HepG2 (cell line): ENCODE measurements at regions not wholly inside any gene's neighbourhood (a gene's known extent, or its start where the extent isn't known, plus 50 kb on each side); places are given as distances from the start of the nearest gene placed in this dataset.

Experiments
- ATAC-seq: fragments of 200-7000 bp; cut with Tn5 transposase; 3 replicates; pipeline ENCODE4 v1.9.1; 2020; ENCODE audit warnings: mild to moderate bottlenecking, moderate library complexity
- BruUV-seq: library from RNA; stranded (reverse); fragments of 400-500 nt; replicated peaks from 2 replicates; lab custom pipeline; 2021; lab: Mats Ljungman, UMichigan
- CTCF ChIA-PET: fragments of 300-600 bp; formaldehyde crosslinking; extraction: SDS; loops from one replicate; lab custom pipeline; 2021; ENCODE audit warnings: low total read pairs, inconsistent platforms, low intra/inter-chr PET ratio; lab: Yijun Ruan, JAX
- POLR2A ChIA-PET: fragments of 350-600 bp; sonication (Branson Sonifier 250); formaldehyde crosslinking; loops from one replicate; lab custom pipeline; 2020; ENCODE audit warnings: antibody characterized with exemption, inconsistent platforms; lab: Yijun Ruan, JAX
- DNase-seq: peaks from one replicate; pipeline ENCODE4 v3.0.0-alpha.2; 2015; ENCODE audit warnings: low spot score
- FAIRE-seq: peaks from 3 replicates; lab custom pipeline; 2011; peaks lifted over from hg19 to GRCh38; lab: Jason Lieb, UNC
- H2AFZ ChIP-seq: one replicate; pipeline ENCODE4 v1.6.1; 2011; ENCODE audit warnings: low read length, inconsistent platforms
- H3K27ac ChIP-seq: fragments of 300-600 bp; 3 replicates; pipeline ENCODE4 v1.8.0; 2011; ENCODE audit warnings: mixed run types, mild to moderate bottlenecking, mixed read lengths, low read length, inconsistent platforms; ENCODE audit not compliant: insufficient read depth; ENCODE audit errors: extremely low read length
- H3K27me3 ChIP-seq, 2 experiments: fragments of 200-600 bp in 1 of 2; 2 replicates in 1 of 2; 3 replicates in 1 of 2; pipeline versions ENCODE4 v1.6.0 to v1.8.0; 2011; ENCODE audit warnings: low read length in 2 of 2, mild to moderate bottlenecking in 2 of 2, moderate library complexity in 2 of 2, inconsistent platforms in 1 of 2; ENCODE audit not compliant: insufficient read depth in 2 of 2, control insufficient read depth in 1 of 2
- H3K36me3 ChIP-seq, 2 experiments: fragments of 200-600 bp in 1 of 2; replicated peaks in 1 of 2; 2 replicates in 1 of 2; 3 replicates in 1 of 2; pipeline versions ENCODE4 v1.5.1 to v1.8.0; 2011; ENCODE audit warnings: low read length in 2 of 2, inconsistent platforms in 1 of 2; ENCODE audit not compliant: insufficient read depth in 2 of 2, control insufficient read depth in 1 of 2
- H3K4me1 ChIP-seq: 2 replicates; pipeline ENCODE4 v1.5.1; 2012; ENCODE audit warnings: low read length, inconsistent platforms; ENCODE audit not compliant: insufficient read depth
- H3K4me2 ChIP-seq: 2 replicates; pipeline ENCODE4 v1.6.0; 2011; ENCODE audit warnings: low read depth, low read length, inconsistent platforms
- H3K4me3 ChIP-seq, 3 experiments: fragments of 200-600 bp in 1 of 3; sonication (generic), shearing (Covaris generic) in 1 of 3; replicated peaks in 1 of 3; 2 replicates each; pipeline ENCODE4 v1.5.1; 2011 to 2016; ENCODE audit warnings: low read length in 3 of 3, inconsistent platforms in 2 of 3, low read depth in 2 of 3, mild to moderate bottlenecking in 2 of 3, control low read depth in 1 of 3, mixed read lengths in 1 of 3; ENCODE audit not compliant: insufficient read depth in 1 of 3
- H3K79me2 ChIP-seq: one replicate; pipeline ENCODE4 v1.6.1; 2011; ENCODE audit warnings: low read length, inconsistent platforms; ENCODE audit not compliant: insufficient read depth
- H3K9ac ChIP-seq: 2 replicates; pipeline ENCODE4 v1.6.0; 2011; ENCODE audit warnings: mild to moderate bottlenecking, low read depth, low read length, inconsistent platforms; ENCODE audit not compliant: insufficient read depth
- H3K9me3 ChIP-seq: 2 replicates; pipeline ENCODE4 v1.5.1; 2012; ENCODE audit warnings: mild to moderate bottlenecking, low read length
- H4K20me1 ChIP-seq: 2 replicates; pipeline ENCODE4 v1.6.0; 2011; ENCODE audit warnings: inconsistent platforms, mild to moderate bottlenecking, low read length, moderate library complexity; ENCODE audit not compliant: insufficient read depth
- NFATC3 ChIP-seq: sonication (generic); formaldehyde crosslinking; IDR thresholded peaks from 2 replicates; pipeline ENCODE4 v1.5.1; 2020; ENCODE audit warnings: mild to moderate bottlenecking, missing genetic modification reagents
- SIX1 ChIP-seq: sonication (generic); formaldehyde crosslinking; IDR thresholded peaks from 2 replicates; pipeline ENCODE4 v1.4.0; 2020; ENCODE audit warnings: missing genetic modification reagents, borderline replicate concordance
- ZNF124 ChIP-seq: sonication (generic); formaldehyde crosslinking; IDR thresholded peaks from 2 replicates; pipeline ENCODE4 v1.4.0; 2020; ENCODE audit warnings: missing genetic modification reagents
- ZNF205 ChIP-seq: IDR thresholded peaks from 2 replicates; pipeline ENCODE4 v1.6.1; 2018; ENCODE audit warnings: missing biosample characterization, missing genetic modification reagents
- ZNF207 ChIP-seq: fragments of 450-650 bp; IDR thresholded peaks from 2 replicates; pipeline ENCODE4 v1.6.1; 2016; ENCODE audit warnings: antibody characterized with exemption, borderline replicate concordance
- ZNF512 ChIP-seq: sonication (generic); formaldehyde crosslinking; IDR thresholded peaks from 2 replicates; pipeline ENCODE4 v1.4.0; 2020; ENCODE audit warnings: mild to moderate bottlenecking, missing genetic modification reagents
- ZNF558 ChIP-seq: sonication (generic); formaldehyde crosslinking; IDR thresholded peaks from 2 replicates; pipeline ENCODE4 v1.9.0; 2022; ENCODE audit warnings: mild to moderate bottlenecking, missing genetic modification reagents, borderline replicate concordance
- ZNF724P ChIP-seq: sonication (generic); formaldehyde crosslinking; IDR thresholded peaks from 2 replicates; pipeline ENCODE4 v1.8.0; 2022; ENCODE audit warnings: missing genetic modification reagents, borderline replicate concordance
- WGBS: methylation state at CpG from one replicate; pipeline ENCODE4 v1.1.6; 2017; ENCODE audit warnings: low lambda C conversion rate; 5-methylcytosine and 5-hydroxymethylcytosine counted together
- in situ Hi-C: cut with HindIII; loops from 2 replicates; pipeline ENCODE4 v1.10.0; 2017; ENCODE audit warnings: low pct_unique_long_range_greater_than_20kb; ENCODE audit not compliant: extremely low pct_ligation_motif_present
- intact Hi-C: fragments of 100-400 bp; cut with micrococcal nuclease; formaldehyde crosslinking; loops from one replicate; pipeline ENCODE4 v1.10.0; 2022; ENCODE audit not compliant: unreplicated experiment

GRCh38 chr12:125455556-125455955 is 390.3 kb downstream of the AACS start (continued):
- TF ChIP-seq SIX1 (no peak), ZNF207 (no peak)

GRCh38 chr12:125458552-125459268 is 393.5 kb downstream of the AACS start:
- no peak for TF ChIP-seq ZNF724P
- TF ChIP-seq ZNF205 (CRISPR knock-in tag), result no peak
- no peak for TF ChIP-seq ZNF512
- TF ChIP-seq NFATC3 (CRISPR knock-in tag), result no peak
- no peak for TF ChIP-seq ZNF558
- TF ChIP-seq ZNF124 (CRISPR knock-in tag), result no peak
- TF ChIP-seq, all 625 proteins: peak for 0
- Histone ChIP-seq H3K4me1 (no peaks in the 10 kb centered on the region), H3K9me3 (no peaks in the 10 kb centered on the region), H3K27me3 (peaks cover 0 to 4% of the 10 kb centered on the region in 2 experiments; a peak in 1 of 5 replicates), H3K27ac (no peak overlapping the region), H3K4me2 (no peak overlapping the region), H3K79me2 (no peaks in the 10 kb centered on the region), H3K36me3 (no peaks in the 10 kb centered on the region), H2AFZ (no peak overlapping the region), H4K20me1 (no peaks in the 10 kb centered on the region), H3K4me3 (no peak overlapping the region), H3K9ac (no peak overlapping the region)
- in situ Hi-C loops, result no loop called here
- 44% methylated on average over 9 of the region's 11 CpGs for WGBS
- ChIA-PET CTCF (no interaction called here), POLR2A (no interaction called here)
- DNase-seq (no peak), FAIRE-seq (no peak), ATAC-seq (no peak)
- intact Hi-C loops, result no loop called here
- no TSS peak for BruUV-seq
